ENCODE measurements at regions not wholly inside any gene's neighbourhood (a gene's known extent, or its start where the extent isn't known, plus 50 kb on each side); places are given as distances from the start of the nearest gene placed in this dataset.

GRCh38 chr20:55855052-55855451, 150.3 kb downstream of the CBLN4 start:
- Mint-ChIP-seq H3K36me3 (ENCODE audit: low read depth, unreplicated experiment) (no peaks in the 10 kb centered on the region), H3K27ac (ENCODE audit: unreplicated experiment) (no peak overlapping the region), H3K9me3 (ENCODE audit: unreplicated experiment) (peaks cover 12% of the 10 kb centered on the region), H3K4me3 (ENCODE audit: unreplicated experiment) (no peak overlapping the region), H3K4me1 (ENCODE audit: unreplicated experiment) (no peaks in the 10 kb centered on the region), H3K27me3 (ENCODE audit: unreplicated experiment) (no peaks in the 10 kb centered on the region)
- no peak for DNase-seq (ENCODE audit: low spot score)
- TF ChIP-seq CTCF (IDR thresholded peaks at IDR 0.05; ENCODE audit: unreplicated experiment) = no peak

GRCh38 chr20:55830121-55830827, 175.0 kb downstream of the CBLN4 start:
- H3K27ac Mint-ChIP-seq (ENCODE audit: unreplicated experiment) = no peak overlapping the region
- H3K27me3 Mint-ChIP-seq (ENCODE audit: unreplicated experiment) = no peaks in the 10 kb centered on the region
- no peak overlapping the region for H3K4me3 Mint-ChIP-seq (ENCODE audit: unreplicated experiment)
- H3K4me1 Mint-ChIP-seq (ENCODE audit: unreplicated experiment) = no peaks in the 10 kb centered on the region
- H3K9me3 Mint-ChIP-seq (ENCODE audit: unreplicated experiment) = peaks cover 29% of the 10 kb centered on the region
- TF ChIP-seq CTCF (IDR thresholded peaks at IDR 0.05; ENCODE audit: unreplicated experiment) = no peak
- DNase-seq (ENCODE audit: low spot score) = no peak
- no peaks in the 10 kb centered on the region for H3K36me3 Mint-ChIP-seq (ENCODE audit: low read depth, unreplicated experiment)

GRCh38 chr20:55805138-55805537, 200.2 kb downstream of the CBLN4 start:
- Mint-ChIP-seq H3K9me3 (ENCODE audit: unreplicated experiment) (peaks cover 20% of the 10 kb centered on the region), H3K27me3 (ENCODE audit: unreplicated experiment) (peaks cover 1% of the 10 kb centered on the region), H3K36me3 (ENCODE audit: low read depth, unreplicated experiment) (no peaks in the 10 kb centered on the region)

GRCh38 chr20:55800552-55801245, 204.6 kb downstream of the CBLN4 start:
- H3K27ac Mint-ChIP-seq (ENCODE audit: unreplicated experiment) = no peak overlapping the region
- H3K9me3 Mint-ChIP-seq (ENCODE audit: unreplicated experiment) = peaks cover 39% of the 10 kb centered on the region

More at GRCh38 chr20:55805138-55805537, 200.2 kb downstream of the CBLN4 start:
- no peak for TF ChIP-seq CTCF (IDR thresholded peaks at IDR 0.05; ENCODE audit: unreplicated experiment)
- Mint-ChIP-seq H3K4me3 (ENCODE audit: unreplicated experiment) (no peak overlapping the region), H3K27ac (ENCODE audit: unreplicated experiment) (no peak overlapping the region), H3K4me1 (ENCODE audit: unreplicated experiment) (no peaks in the 10 kb centered on the region)
- no peak for DNase-seq (ENCODE audit: low spot score)

More at GRCh38 chr20:55800552-55801245, 204.6 kb downstream of the CBLN4 start:
- no peak overlapping the region for H3K4me3 Mint-ChIP-seq (ENCODE audit: unreplicated experiment)
- no peak for TF ChIP-seq CTCF (IDR thresholded peaks at IDR 0.05; ENCODE audit: unreplicated experiment)
- H3K36me3 Mint-ChIP-seq (ENCODE audit: low read depth, unreplicated experiment) = no peaks in the 10 kb centered on the region
- peaks cover 1% of the 10 kb centered on the region for H3K27me3 Mint-ChIP-seq (ENCODE audit: unreplicated experiment)
- H3K4me1 Mint-ChIP-seq (ENCODE audit: unreplicated experiment) = no peaks in the 10 kb centered on the region
- DNase-seq (ENCODE audit: low spot score) = no peak

Data from endothelial cell (in vitro differentiated cells).